Adrenal gland (tissue), 5 donors: ENCODE measurements at regions not wholly inside any gene's neighbourhood (a gene's known extent, or its start where the extent isn't known, plus 50 kb on each side); places are given as distances from the start of the nearest gene placed in this dataset.

Experiments
- POLR2A ChIP-seq, 2 donors: fragments of 450-650 bp; IDR thresholded peaks; one replicate each; pipeline ENCODE4 v1.6.1; 2017; ENCODE audit warnings: antibody characterized with exemption in 2 of 2, mild to moderate bottlenecking in 2 of 2, moderate library complexity in 1 of 2
- TF ChIP-seq, protein P1 (sequence below), 6 experiments: fragments of 450-650 bp in 4 of 6; fragments of 200-600 bp in 2 of 6; sonication (generic) in 1 of 6; IDR thresholded peaks; 1 replicate in 5 of 6; 2 replicates in 1 of 6; pipeline versions ENCODE4 v1.5.1 to v1.8.0; 2016 to 2021; ENCODE audit warnings: antibody characterized with exemption in 6 of 6, mild to moderate bottlenecking in 2 of 6, moderate library complexity in 1 of 6
- donor health status: DM: no; HTN: no; CAD: no.

DNA sequence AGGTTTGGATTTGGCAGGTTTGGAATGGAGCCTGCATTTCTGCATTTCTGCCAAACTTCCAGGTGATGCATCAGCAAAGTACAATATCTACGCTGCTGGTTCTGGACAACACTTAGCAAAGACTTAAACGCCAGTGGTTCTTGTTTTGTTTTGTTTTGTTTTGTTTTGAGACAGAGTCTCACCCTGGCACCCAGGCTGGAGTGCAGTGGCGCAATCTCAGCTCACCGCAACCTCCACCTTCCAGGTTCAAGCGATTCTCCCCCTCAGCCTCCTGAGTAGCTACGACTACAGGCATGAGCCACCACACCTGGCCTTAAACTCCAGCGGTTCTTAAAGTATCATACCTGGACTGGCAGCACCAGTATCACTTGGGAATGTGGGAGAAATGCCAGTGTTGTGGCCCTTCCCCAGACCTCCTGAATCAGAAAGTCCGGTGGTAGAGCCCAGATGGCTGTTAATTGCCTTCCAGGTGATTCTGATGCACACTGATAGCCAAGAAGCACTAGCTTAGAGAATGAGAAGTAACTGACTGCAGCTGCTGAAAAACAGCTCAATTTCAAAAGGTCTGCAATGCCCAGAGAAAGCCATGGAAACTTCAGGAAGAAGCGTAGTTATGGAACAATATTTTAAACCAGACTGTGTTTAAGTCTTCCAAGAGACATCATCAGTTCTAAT lies 114.8 kb upstream of the FOXN3 start:
- TF ChIP-seq, protein P1, sequence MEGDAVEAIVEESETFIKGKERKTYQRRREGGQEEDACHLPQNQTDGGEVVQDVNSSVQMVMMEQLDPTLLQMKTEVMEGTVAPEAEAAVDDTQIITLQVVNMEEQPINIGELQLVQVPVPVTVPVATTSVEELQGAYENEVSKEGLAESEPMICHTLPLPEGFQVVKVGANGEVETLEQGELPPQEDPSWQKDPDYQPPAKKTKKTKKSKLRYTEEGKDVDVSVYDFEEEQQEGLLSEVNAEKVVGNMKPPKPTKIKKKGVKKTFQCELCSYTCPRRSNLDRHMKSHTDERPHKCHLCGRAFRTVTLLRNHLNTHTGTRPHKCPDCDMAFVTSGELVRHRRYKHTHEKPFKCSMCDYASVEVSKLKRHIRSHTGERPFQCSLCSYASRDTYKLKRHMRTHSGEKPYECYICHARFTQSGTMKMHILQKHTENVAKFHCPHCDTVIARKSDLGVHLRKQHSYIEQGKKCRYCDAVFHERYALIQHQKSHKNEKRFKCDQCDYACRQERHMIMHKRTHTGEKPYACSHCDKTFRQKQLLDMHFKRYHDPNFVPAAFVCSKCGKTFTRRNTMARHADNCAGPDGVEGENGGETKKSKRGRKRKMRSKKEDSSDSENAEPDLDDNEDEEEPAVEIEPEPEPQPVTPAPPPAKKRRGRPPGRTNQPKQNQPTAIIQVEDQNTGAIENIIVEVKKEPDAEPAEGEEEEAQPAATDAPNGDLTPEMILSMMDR (IDR thresholded peaks at IDR 0.05) = no peak
- TF ChIP-seq POLR2A (IDR thresholded peaks at IDR 0.05) = no peak
